ENCODE measurements at regions not wholly inside any gene's neighbourhood (a gene's known extent, or its start where the extent isn't known, plus 50 kb on each side); places are given as distances from the start of the nearest gene placed in this dataset.
"Not testable (repeated sequence)": the region's sequence is repeated elsewhere in the genome, so short reads cannot be mapped to it uniquely, and the experiment has no call there.

DNA sequence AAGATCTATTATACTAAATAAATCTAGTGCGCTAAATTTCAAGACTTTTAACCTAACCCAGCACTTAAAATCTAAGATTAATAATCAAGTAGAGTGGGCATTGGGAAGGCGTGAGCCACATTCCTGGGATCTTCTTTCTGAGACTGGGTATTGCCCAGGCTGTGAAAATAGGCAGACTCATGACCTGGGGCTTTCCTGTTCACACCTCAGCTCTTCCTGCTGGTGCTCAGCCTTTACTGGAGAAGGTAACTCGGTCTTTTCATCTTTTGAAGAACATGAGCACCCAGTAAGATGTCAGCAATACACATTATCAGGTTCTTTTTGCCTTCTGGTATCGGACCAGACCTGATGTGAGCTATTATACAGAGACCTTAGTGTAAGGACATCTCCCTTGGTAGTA lies 500.5 kb downstream of the PLCL1 start:
- no peak for DNase-seq (ENCODE audit: low spot score)

DNA sequence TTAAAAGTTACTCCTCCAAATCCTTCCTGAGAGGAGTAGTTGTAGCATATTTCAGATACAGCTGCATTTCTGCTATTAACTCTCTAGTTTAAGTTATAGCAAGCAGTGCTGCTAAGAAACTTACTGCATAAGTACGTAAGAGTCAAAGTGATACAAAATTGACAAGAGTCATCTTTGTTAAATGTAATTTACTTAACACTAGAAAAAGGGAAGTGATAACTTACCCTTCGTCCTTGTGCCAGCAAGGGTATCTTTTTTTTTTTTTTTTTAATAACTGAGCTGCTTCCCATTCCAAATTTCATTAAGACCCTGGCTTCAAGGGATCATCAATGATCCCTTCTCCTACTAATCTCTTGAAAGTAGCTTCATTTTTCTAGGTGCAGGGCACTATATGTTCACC lies 493.0 kb downstream of the PLCL1 start:
- no peak for DNase-seq (ENCODE audit: low spot score)

- DNase-seq (ENCODE audit: low spot score): peak; percentile 63
Observed at GRCh38 chr2:198296665-198297308, 492.4 kb downstream of the PLCL1 start.

DNA sequence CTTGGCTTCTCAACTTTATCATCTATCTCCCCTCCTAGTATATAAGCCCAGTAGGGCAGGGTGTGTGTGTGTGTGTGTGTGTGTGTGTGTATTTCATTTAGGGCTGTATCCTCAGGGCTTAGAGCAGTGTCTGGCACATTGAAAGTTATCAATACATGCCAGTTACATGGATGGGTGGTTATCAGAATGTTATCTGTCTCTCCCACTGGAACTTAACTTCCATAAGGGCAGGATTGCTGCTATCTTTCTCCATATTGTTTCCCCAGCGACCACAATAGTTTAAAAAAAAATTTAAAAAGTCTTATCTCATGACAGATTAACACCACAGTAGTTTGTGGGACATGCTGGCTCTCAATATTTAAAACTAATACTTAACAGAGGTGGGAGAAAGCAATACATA lies 488.9 kb downstream of the PLCL1 start:
- DNase-seq (ENCODE audit: low spot score): no peak

DNA sequence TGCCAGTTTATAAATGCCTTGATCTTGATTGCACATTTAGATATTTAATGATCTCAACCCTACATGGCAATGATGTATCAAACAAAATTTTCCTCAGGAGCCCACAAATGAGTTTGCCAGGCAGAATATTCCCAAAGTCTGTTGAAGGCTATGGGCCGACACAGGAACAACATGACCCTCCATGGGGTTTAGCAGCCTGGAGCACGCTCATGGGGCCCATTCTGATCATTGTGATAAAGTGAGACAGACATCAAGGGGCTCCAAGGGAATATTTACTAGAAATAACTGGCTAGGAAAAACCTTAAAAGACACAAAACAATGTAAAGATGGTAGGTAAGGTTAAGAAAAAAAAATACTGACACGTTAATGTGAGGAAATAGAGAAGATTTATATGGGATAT lies 485.4 kb downstream of the PLCL1 start:
- DNase-seq (ENCODE audit: low spot score): no peak

- DNase-seq (ENCODE audit: low spot score): no peak
Observed at GRCh38 chr2:198287706-198288105, 483.3 kb downstream of the PLCL1 start.

DNA sequence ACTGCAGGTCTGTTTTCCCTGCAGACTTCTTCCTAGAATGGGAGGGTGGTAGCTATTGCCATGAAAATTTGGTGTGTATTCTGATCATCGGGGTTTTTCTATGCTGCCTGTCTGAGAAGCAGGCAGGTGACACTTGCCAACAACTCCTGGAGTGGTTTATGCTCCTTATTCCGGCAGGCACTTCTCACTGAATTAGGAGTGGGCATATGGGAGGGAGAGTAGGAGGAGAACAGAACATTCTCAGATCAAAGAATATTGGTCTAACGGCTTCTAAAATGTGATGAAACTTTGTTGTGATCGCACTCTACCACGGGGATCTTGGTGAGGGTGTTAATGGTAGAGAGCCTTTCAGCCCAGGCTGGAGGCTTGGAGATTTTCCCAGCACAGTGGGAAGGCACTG lies 480.8 kb downstream of the PLCL1 start:
- no peak for DNase-seq (ENCODE audit: low spot score)

- DNase-seq (ENCODE audit: low spot score): peak; percentile 18
Observed at GRCh38 chr2:198283146-198283545, 478.8 kb downstream of the PLCL1 start.

DNA sequence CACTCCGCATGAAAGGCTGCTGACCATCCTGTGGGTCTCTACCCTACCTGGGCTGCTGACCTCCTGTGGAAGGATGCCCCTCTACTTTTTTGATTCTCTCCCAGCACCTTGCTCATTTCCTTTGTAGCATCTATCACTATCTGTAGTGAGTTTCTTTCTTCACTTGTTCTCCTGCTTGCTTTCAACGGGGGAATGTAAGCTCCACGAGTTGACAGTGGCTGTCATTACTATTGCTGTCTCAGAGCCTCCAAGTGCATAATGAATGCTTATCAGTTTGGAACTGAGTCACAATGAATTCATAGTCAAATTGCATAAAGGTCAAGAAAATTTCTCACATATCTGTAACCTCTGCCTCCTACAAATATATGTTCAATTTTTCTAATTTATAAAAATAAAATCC lies 477.7 kb downstream of the PLCL1 start:
- no peak for DNase-seq (ENCODE audit: low spot score)

DNA sequence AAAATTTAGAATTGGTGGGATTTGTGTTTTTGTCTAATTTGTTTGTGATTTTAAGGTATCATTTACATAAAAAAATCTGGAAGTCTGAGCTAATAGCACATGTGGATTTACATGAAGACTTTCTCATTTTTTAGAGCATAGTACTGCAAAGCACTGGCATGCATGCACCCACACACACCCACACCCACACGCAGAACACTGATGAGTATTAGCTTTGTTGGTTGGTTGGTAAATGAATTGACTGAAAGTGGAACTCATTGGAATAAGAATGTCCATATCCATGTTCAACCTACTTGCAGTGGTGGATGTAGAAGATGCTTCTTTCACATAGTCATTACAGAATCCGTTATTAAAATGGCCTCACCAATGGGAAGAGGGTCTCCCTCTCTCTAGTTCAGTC lies 475.8 kb downstream of the PLCL1 start:
- DNase-seq (ENCODE audit: low spot score): no peak

DNA sequence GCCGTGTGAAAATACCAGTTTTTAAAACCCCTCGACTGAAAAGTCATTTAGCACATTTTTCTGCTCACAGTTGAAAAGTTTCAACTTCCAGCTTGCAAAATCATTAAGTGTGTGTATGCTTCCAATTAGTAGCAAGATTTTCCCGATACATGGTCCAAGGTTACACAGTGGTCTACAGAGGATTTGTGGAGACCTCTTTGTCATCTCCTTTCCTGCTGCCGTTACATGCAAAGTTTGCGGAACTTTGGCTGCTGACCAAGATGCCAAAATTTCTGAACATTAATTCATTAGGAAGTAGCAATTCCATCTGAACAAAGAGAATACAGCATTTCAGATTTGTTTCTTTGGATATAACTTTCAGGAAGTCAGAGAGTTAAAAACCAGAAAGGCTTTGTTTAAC lies 474.6 kb downstream of the PLCL1 start:
- DNase-seq (ENCODE audit: low spot score): no peak

DNA sequence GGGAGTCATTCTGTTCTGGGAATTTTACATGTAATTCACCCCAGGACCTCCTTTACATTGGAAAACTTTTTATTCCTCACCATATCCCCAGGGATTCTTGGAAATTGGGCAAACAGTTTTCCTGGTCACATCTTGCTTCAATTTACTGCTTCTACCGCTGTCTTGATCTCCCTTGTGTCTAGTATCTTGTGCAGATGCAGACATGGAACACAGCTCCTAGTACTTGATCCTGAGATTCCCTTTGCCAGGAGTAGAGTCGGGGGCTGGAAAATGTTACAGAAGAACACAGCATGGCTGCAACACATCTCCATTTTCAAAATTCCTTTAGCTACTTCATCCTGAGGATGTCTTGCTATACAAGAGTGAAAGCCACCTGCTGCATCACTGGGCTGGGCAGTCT lies 472.8 kb downstream of the PLCL1 start:
- no peak for DNase-seq (ENCODE audit: low spot score)

GRCh38 chr2:198273660-198274059 lies 469.3 kb downstream of the PLCL1 start:
- DNase-seq (ENCODE audit: low spot score): peak; percentile 60

DNA sequence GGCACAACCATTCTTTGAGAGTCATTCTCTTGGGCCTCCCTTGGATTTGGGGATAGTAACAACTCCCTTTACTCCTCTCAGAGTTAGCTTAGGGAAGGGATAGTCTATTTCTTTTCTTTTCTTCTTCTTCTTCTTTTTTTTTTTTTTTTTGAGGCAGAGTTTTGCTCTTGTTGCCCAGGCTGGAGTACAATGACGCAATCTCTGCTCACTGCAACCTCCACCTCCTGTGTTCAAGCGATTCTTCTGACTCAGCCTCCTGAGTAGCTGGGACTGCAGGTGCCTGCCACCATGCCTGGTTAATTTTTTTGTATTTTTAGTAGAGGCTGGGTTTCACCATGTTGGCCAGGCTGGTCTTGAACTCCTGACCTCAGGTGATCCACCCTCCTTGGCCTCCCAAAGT lies 465.8 kb downstream of the PLCL1 start:
- DNase-seq (ENCODE audit: low spot score): not testable (repeated sequence)

DNA sequence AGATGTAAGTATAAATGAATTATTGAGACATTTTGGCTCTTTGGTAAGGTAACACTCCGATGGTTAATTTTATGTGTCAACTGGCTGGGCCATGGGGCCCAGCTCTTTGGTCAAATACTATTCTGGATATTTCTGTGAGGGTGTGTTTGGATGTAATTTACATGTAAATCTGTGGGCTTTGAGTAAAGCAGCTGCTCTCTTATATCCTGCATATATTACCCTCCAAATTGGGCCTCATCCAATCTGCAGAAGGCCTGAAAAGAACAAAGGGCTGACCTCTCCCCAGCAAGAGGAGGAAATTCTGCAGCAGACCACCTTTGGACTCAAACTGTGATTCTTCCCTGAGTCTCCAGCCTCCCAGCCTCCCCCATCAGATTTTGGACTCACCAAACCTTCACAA lies 464.1 kb downstream of the PLCL1 start:
- DNase-seq (ENCODE audit: low spot score): no peak

- no peak for DNase-seq (ENCODE audit: low spot score)
Observed at GRCh38 chr2:198259496-198259895, 455.1 kb downstream of the PLCL1 start.

GRCh38 chr2:198254536-198255090 lies 450.2 kb downstream of the PLCL1 start:
- no peak for DNase-seq (ENCODE audit: low spot score)

GRCh38 chr2:198253995-198254394 lies 449.6 kb downstream of the PLCL1 start:
- no peak for DNase-seq (ENCODE audit: low spot score)

DNA sequence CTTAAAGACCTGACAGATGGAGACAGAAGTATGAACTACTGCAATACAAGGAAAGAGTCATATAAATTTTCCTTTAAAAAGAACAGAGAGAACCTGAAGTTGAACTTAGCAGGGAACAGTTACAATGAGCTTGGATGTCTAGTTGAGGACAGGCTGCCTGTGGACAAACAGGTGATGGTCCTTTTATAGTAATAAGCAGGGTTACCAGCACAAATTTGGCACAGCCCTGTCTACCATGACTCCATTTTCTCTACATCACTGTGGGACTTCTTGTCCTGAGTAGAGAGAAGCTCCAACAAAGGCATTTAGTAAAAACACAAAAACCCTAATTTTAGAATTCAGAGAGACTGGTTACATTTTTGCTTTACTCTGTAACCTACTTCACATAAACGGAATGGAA lies 448.1 kb downstream of the PLCL1 start:
- DNase-seq (ENCODE audit: low spot score): no peak

DNA sequence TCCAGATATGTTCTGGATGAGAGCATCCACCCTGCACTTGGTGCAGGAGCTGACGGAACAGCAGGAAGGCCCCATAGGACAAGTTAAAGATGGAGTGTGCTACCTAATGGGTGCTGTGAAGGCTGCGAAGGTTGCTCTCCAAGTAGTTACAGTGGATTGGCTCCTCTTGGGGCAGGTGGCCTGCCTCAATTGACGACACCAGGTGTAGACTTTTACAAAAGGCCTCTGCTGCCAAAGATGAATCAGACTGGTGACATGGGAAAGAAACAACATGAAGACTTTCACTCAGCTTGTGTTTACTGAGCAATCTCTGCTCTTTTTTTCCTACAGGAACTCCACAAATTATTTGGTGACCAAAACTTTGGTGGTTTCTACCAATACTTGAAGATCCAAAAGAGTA lies 437.7 kb downstream of the PLCL1 start:
- DNase-seq (ENCODE audit: low spot score): no peak

DNA sequence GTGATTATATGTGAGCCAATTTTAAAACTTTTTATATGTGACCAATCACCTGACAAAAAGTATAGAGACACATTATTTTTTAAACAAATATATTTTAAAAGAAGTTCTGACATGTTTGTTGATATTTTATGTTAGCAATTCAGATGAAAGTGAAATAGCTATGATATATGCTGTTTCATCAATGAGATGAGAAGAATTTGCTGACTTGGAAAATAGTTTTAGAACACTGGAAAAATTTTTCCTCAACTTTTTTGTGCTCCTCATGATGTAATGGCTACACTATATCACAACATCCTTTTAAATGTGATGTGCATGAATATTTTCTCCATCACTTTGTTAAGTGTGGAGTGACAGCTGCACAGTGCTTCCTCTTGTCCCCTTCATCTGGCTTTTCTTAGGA lies 434.0 kb downstream of the PLCL1 start:
- DNase-seq (ENCODE audit: low spot score): no peak

DNA sequence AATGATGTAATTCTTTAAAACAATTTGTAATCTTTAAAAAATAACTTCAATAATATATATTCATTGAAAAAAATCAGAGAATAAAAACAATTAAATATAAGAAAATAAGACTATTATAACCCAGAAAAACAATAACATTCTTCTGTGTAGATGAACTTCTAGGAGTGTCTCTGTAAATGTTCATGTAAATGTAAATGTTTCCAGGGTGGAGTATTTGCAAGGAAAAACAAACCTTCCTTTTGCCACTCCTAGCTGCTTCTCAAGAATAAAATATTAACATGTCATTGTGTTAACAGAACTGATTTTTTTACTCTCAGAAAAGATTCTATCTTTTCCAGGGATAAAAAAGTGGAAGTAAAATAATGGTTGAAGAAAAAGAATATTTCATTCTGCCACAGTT lies 431.9 kb downstream of the PLCL1 start:
- no peak for DNase-seq (ENCODE audit: low spot score)

GRCh38 chr2:198232281-198232680 lies 427.9 kb downstream of the PLCL1 start:
- no peak for DNase-seq (ENCODE audit: low spot score)

DNA sequence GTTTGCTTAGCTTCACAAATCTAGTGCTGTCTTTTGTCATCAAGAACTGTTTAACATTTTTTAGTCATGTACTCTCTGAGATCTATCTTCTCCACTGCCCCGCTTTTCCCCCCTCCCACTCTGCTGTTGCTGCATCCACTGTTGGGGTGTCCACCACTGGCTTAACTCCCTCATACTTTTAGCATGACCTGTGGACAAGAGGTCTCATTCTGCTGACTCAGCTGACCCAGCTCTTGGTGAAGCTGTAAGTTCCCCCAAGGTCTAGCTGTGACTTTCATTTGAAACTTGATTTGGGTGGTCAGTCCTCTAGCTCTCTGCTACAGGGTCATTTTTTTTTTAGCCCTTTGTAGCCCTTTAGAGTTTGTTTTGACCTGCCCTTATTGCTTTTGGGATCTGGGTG lies 427.2 kb downstream of the PLCL1 start:
- DNase-seq (ENCODE audit: low spot score): no peak

Measured in AG20443 (cell line).